Suprapubic skin (tissue), 4 donors: ENCODE measurements at regions not wholly inside any gene's neighbourhood (a gene's known extent, or its start where the extent isn't known, plus 50 kb on each side); places are given as distances from the start of the nearest gene placed in this dataset.

ENCODE experiments used
- POLR2A ChIP-seq, 2 donors: fragments of 450-650 bp; IDR thresholded peaks; one replicate each; pipeline ENCODE4 v1.6.1; 2017; ENCODE audit warnings: antibody characterized with exemption in 2 of 2, mild to moderate bottlenecking in 2 of 2, moderate library complexity in 2 of 2
- POLR2AphosphoS5 ChIP-seq, 3 donors: sonication (generic); formaldehyde crosslinking; IDR thresholded peaks; one replicate each; pipeline ENCODE4 v1.6.1; 2017; ENCODE audit warnings: antibody characterized with exemption in 3 of 3
- TF ChIP-seq, protein P1 (sequence below), 2 donors: fragments of 200-600 bp in 1 of 2; fragments of 450-650 bp in 1 of 2; sonication (generic) in 1 of 2; IDR thresholded peaks; one replicate each; pipeline ENCODE4 v1.5.1; 2016 to 2019; ENCODE audit warnings: antibody characterized with exemption in 2 of 2, mild to moderate bottlenecking in 1 of 2, moderate library complexity in 1 of 2

- TF ChIP-seq, protein P1, sequence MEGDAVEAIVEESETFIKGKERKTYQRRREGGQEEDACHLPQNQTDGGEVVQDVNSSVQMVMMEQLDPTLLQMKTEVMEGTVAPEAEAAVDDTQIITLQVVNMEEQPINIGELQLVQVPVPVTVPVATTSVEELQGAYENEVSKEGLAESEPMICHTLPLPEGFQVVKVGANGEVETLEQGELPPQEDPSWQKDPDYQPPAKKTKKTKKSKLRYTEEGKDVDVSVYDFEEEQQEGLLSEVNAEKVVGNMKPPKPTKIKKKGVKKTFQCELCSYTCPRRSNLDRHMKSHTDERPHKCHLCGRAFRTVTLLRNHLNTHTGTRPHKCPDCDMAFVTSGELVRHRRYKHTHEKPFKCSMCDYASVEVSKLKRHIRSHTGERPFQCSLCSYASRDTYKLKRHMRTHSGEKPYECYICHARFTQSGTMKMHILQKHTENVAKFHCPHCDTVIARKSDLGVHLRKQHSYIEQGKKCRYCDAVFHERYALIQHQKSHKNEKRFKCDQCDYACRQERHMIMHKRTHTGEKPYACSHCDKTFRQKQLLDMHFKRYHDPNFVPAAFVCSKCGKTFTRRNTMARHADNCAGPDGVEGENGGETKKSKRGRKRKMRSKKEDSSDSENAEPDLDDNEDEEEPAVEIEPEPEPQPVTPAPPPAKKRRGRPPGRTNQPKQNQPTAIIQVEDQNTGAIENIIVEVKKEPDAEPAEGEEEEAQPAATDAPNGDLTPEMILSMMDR (IDR thresholded peaks at IDR 0.05): no peak
- TF ChIP-seq POLR2AphosphoS5 (IDR thresholded peaks at IDR 0.05) (no peak), POLR2A (IDR thresholded peaks at IDR 0.05) (no peak)
These were observed 250.5 kb upstream of the ATP2B1 start for GRCh38 chr12:89959179-89959578.
